ENCODE measurements at regions not wholly inside any gene's neighbourhood (a gene's known extent, or its start where the extent isn't known, plus 50 kb on each side); places are given as distances from the start of the nearest gene placed in this dataset.

DNA sequence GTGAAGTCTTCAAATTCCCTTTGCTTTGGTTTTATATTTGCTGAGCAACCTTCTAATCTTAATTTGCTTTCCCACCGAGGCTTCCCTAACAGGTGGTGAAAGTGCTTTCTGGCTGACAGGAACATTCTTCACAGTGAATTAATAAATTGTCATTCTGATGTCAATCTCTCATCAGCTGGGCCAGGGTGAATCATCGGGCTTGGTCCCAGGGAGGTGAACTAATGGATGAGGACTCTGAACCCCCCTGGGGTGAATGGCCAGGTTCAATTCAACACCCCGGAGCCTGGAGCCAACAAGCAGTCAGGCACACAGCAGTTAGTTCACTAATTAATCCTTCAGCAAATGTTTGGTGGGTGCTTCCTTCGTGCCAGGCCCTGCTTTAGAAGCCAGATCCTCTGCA lies 155.4 kb upstream of the PDGFD start:
- 8% methylated on average over 4 of the region's 4 CpGs for WGBS (ENCODE audit: low lambda C conversion rate)
- POLR2A ChIA-PET = no interaction called here
- H3K27ac ChIP-seq (ENCODE audit: extremely low read length, insufficient read depth, low read length) = no peak overlapping the region
- CTCF ChIA-PET (ENCODE audit: low intra/inter-chr PET ratio, low total read pairs) = no interaction called here
- no peaks in the 10 kb centered on the region for H3K4me1 ChIP-seq (ENCODE audit: insufficient read depth, low read length)
- no TSS peak for BruUV-seq (replicated peaks)
- TF ChIP-seq SMARCE1 (IDR thresholded peaks at IDR 0.05; ENCODE audit: borderline replicate concordance) (no peak), ZNF337 (CRISPR knock-in tag; IDR thresholded peaks at IDR 0.05; ENCODE audit: borderline replicate concordance, low read depth) (no peak), PRPF4 (IDR thresholded peaks at IDR 0.05; ENCODE audit: low read depth, low read length, poor library complexity, severe bottlenecking) (no peak), ZNF556 (CRISPR knock-in tag; IDR thresholded peaks at IDR 0.05; ENCODE audit: borderline replicate concordance) (no peak), MIER3 (CRISPR knock-in tag; IDR thresholded peaks at IDR 0.05; ENCODE audit: borderline replicate concordance) (no peak)
- H2AFZ ChIP-seq (ENCODE audit: low read length) = no peak overlapping the region
- FAIRE-seq (no peak), ATAC-seq (no peak), DNase-seq (ENCODE audit: low spot score) (no peak)
- intact Hi-C loops (cut with micrococcal nuclease; ENCODE audit: unreplicated experiment) = no loop called here
- in situ Hi-C loops (cut with HindIII; ENCODE audit: extremely low pct_ligation_motif_present, low pct_unique_long_range_greater_than_20kb) = no loop called here
- H3K4me2 ChIP-seq (ENCODE audit: low read depth, low read length) = no peak overlapping the region
- H3K9ac ChIP-seq (ENCODE audit: insufficient read depth, low read depth, low read length) = no peak overlapping the region
- H3K36me3 ChIP-seq (replicated peaks in 1 of 2; ENCODE audit: control insufficient read depth in 1 of 2, insufficient read depth in 2 of 2, low read length in 2 of 2) = no peaks in the 10 kb centered on the region
- no peaks in the 10 kb centered on the region; a peak in 1 of 5 replicates for H3K27me3 ChIP-seq (ENCODE audit: control insufficient read depth in 1 of 2, insufficient read depth in 2 of 2, low read length in 2 of 2)
- no peak overlapping the region for H3K4me3 ChIP-seq (replicated peaks in 1 of 3; ENCODE audit: insufficient read depth in 1 of 3, low read depth in 2 of 3, low read length in 3 of 3)
- H3K79me2 ChIP-seq (ENCODE audit: insufficient read depth, low read length) = no peaks in the 10 kb centered on the region
- H4K20me1 ChIP-seq (ENCODE audit: insufficient read depth, low read length) = no peaks in the 10 kb centered on the region
- H3K9me3 ChIP-seq (ENCODE audit: low read length) = no peaks in the 10 kb centered on the region

GRCh38 chr11:104306862-104307474 lies 143.0 kb upstream of the PDGFD start:
- ATAC-seq (no peak), FAIRE-seq (no peak), DNase-seq (ENCODE audit: low spot score) (no peak)
- CTCF ChIA-PET (ENCODE audit: low intra/inter-chr PET ratio, low total read pairs) = no interaction called here
- no peak overlapping the region for H3K4me2 ChIP-seq (ENCODE audit: low read depth, low read length)
- no peaks in the 10 kb centered on the region for H4K20me1 ChIP-seq (ENCODE audit: insufficient read depth, low read length)
- no peaks in the 10 kb centered on the region for H3K27me3 ChIP-seq (ENCODE audit: control insufficient read depth in 1 of 2, insufficient read depth in 2 of 2, low read length in 2 of 2)
- in situ Hi-C loops (cut with HindIII; ENCODE audit: extremely low pct_ligation_motif_present, low pct_unique_long_range_greater_than_20kb) = no loop called here
- WGBS (ENCODE audit: low lambda C conversion rate) = 11% methylated on average over 2 of the region's 2 CpGs
- intact Hi-C loops (cut with micrococcal nuclease; ENCODE audit: unreplicated experiment) = no loop called here
- H3K36me3 ChIP-seq (replicated peaks in 1 of 2; ENCODE audit: control insufficient read depth in 1 of 2, insufficient read depth in 2 of 2, low read length in 2 of 2) = no peaks in the 10 kb centered on the region
- no TSS peak for BruUV-seq (replicated peaks)
- H2AFZ ChIP-seq (ENCODE audit: low read length) = no peak overlapping the region
- POLR2A ChIA-PET = no interaction called here
- no peak overlapping the region for H3K4me3 ChIP-seq (replicated peaks in 1 of 3; ENCODE audit: insufficient read depth in 1 of 3, low read depth in 2 of 3, low read length in 3 of 3)
- no peaks in the 10 kb centered on the region for H3K79me2 ChIP-seq (ENCODE audit: insufficient read depth, low read length)
- H3K4me1 ChIP-seq (ENCODE audit: insufficient read depth, low read length) = no peaks in the 10 kb centered on the region
- no peak overlapping the region for H3K9ac ChIP-seq (ENCODE audit: insufficient read depth, low read depth, low read length)
- no peaks in the 10 kb centered on the region for H3K9me3 ChIP-seq (ENCODE audit: low read length)
- no peak overlapping the region for H3K27ac ChIP-seq (ENCODE audit: extremely low read length, insufficient read depth, low read length)
- TF ChIP-seq ZNF605 (CRISPR knock-in tag; IDR thresholded peaks at IDR 0.05) = no peak
- no peak for TF ChIP-seq ZFP91 (CRISPR knock-in tag; IDR thresholded peaks at IDR 0.05; ENCODE audit: borderline replicate concordance)
- TF ChIP-seq ZNF496 (CRISPR knock-in tag; IDR thresholded peaks at IDR 0.05; ENCODE audit: insufficient replicate concordance) = no peak
- TF ChIP-seq LRRFIP1 (CRISPR knock-in tag; conservative IDR thresholded peaks at IDR 0.05) = no peak
- TF ChIP-seq ZSCAN5A (CRISPR knock-in tag; IDR thresholded peaks at IDR 0.05; ENCODE audit: borderline replicate concordance) = no peak
- no peak for TF ChIP-seq ZNF709 (CRISPR knock-in tag; IDR thresholded peaks at IDR 0.05)
